CD4-positive, alpha-beta T cell treated with Interleukin-15 for 4 hours (primary cell): ENCODE measurements at regions not wholly inside any gene's neighbourhood (a gene's known extent, or its start where the extent isn't known, plus 50 kb on each side); places are given as distances from the start of the nearest gene placed in this dataset.

Experiments
- DNase-seq: peaks from one replicate; pipeline ENCODE4 v3.0.0-alpha.2; 2020; ENCODE audit warnings: low spot score

DNA sequence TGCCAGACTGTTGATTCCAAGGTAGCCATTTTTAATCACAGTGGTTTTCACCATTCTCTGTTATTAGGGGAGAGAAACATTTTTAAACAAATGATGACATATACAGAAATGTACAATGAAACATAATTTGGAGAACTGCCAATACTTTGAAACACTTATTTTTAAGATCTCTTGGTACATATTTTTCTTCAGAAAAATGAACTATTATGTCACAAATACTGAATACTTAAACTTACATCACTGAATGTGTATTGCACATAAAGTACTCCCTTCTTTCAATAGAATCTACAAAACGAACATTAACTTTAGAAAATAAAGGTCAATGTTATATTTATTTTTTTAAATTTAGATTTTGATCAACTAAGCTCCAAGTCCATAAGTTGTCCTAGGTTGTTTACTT is 71.7 kb upstream of the CPNE8 start:
- DNase-seq, result no peak

DNA sequence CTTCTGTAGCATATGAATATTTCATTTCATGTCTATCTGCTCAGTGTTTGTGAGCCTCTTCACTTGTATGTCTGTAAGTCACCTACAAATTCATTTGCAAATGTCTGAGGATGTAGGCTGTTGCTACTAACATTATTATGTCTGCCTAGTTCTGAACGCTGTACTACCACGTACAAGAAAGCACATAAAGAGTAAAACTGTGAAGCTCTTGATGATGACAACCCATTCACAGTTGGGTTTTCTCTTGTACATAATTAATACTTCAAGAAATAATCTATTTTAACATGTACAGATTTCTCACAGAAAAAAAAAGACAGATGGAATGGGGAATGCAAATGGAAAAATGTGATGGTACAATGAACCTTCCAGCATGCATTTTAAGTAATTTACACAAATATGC is 64.3 kb upstream of the CPNE8 start:
- DNase-seq, result no peak

DNA sequence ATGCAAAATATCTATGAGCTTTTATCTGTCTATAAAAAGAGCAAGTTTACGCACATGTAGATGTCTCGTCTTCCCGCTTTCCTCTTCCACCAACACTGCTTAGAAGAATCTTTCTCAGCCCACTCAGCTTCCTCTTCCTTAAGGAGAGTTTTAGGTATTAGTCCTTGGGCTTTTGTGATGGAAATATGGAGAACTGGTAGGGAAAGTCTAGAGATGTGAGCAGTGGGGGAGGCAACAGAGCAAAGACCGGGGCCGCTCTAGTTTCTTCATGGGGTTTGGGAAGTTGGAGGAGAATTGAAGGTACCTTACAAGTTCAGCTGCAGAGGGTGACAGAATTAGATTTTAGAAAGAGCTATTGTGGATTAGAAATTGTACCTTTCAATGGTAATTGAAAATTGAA is 56.3 kb upstream of the CPNE8 start:
- DNase-seq, result no peak

DNA sequence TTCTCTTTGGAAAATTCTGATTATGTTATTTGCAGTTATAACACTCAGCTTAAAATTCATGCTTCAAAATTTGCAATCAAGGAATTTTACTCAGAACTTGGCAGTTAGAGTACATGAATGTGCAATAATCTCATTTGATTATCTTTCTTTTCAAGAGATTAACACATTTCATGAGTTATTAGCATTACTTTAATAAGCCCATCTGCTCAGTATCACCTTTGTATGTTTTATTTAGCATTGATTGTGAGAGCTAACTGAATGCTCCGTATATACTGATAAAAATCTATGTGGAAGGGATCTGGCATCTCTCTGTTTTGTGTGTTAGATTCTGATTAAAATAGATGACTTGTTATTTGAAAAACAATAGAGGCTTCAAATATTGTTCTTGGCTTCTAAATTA is 55.6 kb upstream of the CPNE8 start:
- no peak for DNase-seq

DNA sequence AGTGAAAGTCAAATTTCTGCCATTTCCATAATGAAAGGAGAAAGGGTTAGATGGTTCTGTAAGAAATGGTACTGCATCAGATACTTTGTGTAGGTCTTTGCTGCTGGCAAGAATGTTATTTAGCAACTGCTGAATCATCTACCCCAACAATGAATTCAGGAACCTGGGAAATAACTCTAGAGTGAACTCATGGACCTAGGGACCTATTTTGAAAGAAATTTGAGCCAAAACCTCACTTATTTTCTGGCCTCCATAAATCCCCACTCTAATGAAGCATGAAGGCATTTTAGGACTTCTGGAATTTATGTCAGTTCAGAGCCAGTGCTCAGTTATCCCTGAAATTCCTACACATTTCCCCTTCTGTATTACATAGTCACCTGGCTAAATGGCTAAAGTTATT is 50.9 kb upstream of the CPNE8 start:
- DNase-seq, result no peak
